HG03103 (cell line): ENCODE measurements at regions not wholly inside any gene's neighbourhood (a gene's known extent, or its start where the extent isn't known, plus 50 kb on each side); places are given as distances from the start of the nearest gene placed in this dataset.
A peak's percentile ranks its signal among the peaks of the same experiment; 100 is the strongest.

Experiments used
- ATAC-seq: cut with Tn5 transposase; IDR thresholded peaks from one replicate; pipeline ENCODE4 v1.9.1; 2021; ENCODE audit warnings: low read depth; ENCODE audit not compliant: unreplicated experiment

DNA sequence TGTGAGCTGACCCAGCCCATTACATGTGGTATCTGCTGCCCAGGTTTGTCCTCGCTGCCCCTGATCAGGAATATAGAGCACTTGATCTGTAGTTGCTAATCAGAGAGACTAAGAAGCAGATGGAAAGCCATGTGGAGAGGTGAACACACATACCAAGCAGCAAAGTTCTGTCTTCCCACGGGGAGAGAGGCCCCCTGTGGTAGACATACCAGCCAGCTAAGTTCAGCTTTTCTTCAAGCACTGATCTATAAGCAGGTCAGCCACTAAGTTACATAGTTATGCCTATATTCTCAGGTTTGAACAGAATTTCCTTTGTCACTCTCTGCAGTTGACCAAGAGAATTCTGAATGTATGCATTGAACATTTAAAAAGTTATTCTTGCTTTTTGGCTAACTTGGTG, 76.4 kb downstream of the DDX3Y start:
- no peak for ATAC-seq

GRCh38 chrY:12982249-12982829, 77.7 kb downstream of the DDX3Y start:
- ATAC-seq, result no peak

GRCh38 chrY:12984637-12985344, 80.1 kb downstream of the DDX3Y start:
- ATAC-seq, result no peak

DNA sequence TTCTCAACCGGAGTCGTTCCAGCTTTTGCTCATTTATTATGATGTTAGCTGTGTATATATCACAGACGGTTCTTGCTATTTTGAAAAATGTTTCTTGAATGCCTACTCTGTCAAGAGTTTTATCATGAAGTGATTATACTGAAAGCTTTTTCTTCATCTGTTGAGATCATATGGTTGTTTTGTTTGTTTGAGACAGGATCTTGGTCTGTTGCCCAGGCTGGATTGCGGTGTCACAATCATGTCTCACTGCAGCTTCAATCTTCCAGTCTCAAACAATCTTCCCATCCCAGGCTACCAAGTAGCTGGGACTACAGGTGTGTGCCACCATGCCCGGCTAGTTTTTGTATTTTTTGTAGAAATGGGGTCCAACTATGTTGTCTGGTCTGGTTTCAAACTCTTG, 112.8 kb downstream of the DDX3Y start:
- ATAC-seq, result no peak

DNA sequence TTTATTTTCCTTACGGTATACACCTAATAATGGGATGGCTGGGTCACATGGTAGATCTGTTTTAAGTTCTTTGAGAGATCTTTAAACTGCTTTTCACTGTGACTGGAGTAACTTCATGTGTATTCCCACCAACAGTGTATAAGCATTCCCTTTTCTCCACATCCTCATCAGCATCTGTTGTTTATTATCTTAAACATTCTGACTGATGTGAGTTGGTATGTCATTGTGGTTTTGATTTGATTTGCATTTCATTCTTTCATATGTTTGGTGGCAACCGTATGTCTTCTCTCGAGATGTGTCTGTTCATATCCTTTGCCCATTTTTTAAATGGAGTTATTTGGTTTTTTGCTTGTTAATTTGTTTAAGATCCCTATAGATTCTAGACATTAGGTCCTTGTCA, 114.8 kb downstream of the DDX3Y start:
- no peak for ATAC-seq

- no peak for ATAC-seq
Observed at GRCh38 chrY:13020839-13021238, 116.2 kb downstream of the DDX3Y start.

- ATAC-seq, result no peak
Observed at GRCh38 chrY:13023607-13024006, 118.9 kb downstream of the DDX3Y start.

- no peak for ATAC-seq
Observed at GRCh38 chrY:13024447-13024846, 119.8 kb downstream of the DDX3Y start.

DNA sequence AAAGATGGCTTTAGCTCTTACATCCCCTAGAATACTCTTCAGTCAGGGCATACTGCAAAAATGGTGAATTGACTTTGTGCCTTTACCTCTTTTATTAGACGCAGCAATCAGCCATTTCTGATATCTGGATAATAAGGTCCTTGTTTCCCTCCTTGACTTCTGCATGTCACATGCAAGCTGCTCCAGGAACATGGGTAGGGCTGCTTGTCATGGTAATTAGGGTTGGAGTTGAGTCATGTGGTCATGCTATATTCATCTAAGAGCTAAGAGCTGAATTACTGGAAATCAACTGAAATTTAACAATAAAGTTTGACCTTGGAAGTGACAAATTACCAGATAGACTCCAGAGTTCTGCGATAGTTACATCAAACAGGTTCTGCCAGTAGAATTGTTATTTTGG, 122.2 kb downstream of the DDX3Y start:
- ATAC-seq, result no peak

GRCh38 chrY:13040232-13040631, 135.6 kb downstream of the DDX3Y start:
- ATAC-seq, result no peak

- ATAC-seq, result no peak
Observed at GRCh38 chrY:13053501-13053900, 148.8 kb downstream of the DDX3Y start.

DNA sequence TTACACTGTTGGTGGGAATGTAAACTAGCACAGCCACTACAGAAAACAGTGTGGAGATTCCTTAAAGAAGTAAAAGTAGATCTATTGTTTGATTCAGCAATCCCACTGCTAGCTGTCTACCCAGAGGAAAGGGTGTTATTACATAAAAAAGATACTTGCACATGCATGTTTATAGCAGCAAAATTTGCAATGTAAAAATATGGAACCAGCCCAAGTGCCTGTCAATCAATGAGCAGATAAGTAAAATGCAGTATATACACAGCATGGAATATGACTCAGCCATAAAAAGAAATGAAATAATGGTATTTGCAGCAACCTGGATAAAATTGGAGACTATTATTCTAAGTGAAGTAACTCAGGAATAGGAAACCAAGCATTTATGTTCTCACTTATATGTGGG, 161.7 kb downstream of the DDX3Y start:
- no peak for ATAC-seq

DNA sequence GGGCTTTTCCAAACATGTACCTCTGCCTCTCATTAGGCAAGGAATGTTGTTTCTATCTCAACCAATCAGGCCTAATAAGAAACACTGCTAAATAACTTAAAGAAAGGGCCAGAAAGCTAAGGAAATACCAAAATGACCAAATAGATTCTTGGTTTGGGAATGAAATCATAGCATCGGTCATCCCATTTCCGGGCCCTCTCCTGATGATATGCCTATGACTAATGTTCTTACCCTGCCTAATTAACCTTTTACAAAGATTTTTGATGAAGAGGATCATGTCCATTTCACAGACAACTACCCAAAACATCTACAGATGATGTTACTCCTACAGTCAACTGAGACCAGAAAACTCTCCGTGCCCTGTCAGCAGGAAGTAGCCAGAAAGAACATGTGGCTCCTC, 164.0 kb downstream of the DDX3Y start:
- ATAC-seq, result no peak

GRCh38 chrY:13069111-13069510, 164.4 kb downstream of the DDX3Y start:
- ATAC-seq, result no peak

DNA sequence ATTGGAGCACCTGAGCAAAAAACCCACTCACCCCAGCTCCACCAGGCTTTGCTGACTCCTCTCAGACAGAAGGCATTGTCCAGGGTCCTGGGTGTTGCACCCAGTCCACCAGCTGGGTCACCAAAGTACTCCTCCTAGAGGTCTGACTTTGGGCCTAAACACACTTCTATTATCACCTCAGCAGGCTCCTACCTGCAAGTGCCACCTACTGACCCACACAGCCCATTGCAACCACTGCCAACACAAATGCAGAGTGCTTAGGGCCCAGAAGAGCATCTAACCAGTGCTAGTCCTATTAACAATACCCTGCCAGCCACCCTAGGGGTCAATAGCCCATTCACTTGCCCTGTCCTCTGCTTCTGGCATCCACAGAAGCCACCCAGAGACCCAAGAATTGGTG, 178.1 kb downstream of the DDX3Y start:
- ATAC-seq, result no peak

- ATAC-seq, result no peak
Observed at GRCh38 chrY:13091575-13091974, 186.9 kb downstream of the DDX3Y start.

DNA sequence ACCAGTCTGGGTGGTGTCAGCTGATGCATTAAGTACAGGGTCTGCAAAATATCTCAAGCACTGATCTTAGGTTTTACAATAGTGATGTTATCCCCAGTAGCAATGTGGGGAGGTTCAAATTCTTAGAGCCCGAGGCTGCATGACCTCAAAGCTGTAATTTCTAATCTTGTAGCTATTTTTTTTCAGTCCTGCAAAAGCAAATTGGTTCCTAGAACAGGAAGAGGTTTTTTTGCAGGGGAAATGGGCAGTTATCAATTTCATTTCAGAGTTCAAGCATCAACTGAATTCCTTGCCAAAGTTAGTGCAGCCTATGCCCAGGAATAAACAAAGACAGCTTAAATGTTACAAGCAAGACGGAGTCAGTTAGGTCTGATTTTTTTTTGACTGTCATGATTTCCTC, 188.3 kb downstream of the DDX3Y start:
- no peak for ATAC-seq

DNA sequence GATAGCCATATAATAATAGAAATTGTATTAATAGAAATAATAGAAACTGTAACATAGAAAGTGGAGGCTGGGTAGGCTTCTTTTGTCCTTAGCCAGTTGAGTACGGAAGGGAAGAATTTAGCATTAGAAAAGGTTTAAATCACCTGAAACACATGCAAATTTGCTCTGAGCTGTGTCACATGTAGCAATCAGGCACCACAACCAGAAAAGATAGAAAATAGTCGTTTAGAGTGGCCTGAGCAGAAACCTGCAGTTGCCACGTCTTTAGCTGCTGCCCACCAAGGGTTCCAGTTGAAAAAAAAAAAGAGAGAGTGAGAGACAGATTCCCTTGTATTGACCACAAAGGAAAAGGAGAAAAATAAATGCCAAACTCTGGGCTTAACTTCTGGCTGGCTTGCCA, 188.8 kb downstream of the DDX3Y start:
- ATAC-seq, result no peak

GRCh38 chrY:13094411-13094810, 189.7 kb downstream of the DDX3Y start:
- no peak for ATAC-seq

- no peak for ATAC-seq
Observed at GRCh38 chrY:13094904-13095600, 190.4 kb downstream of the DDX3Y start.

GRCh38 chrY:13126881-13127456, 222.3 kb downstream of the DDX3Y start:
- peak; percentile 76 for ATAC-seq

GRCh38 chrY:13127476-13127875, 222.8 kb downstream of the DDX3Y start:
- ATAC-seq, result peak; percentile 73
